ENCODE measurements at regions not wholly inside any gene's neighbourhood (a gene's known extent, or its start where the extent isn't known, plus 50 kb on each side); places are given as distances from the start of the nearest gene placed in this dataset.

GRCh38 chr11:82270870-82271269 lies 462.8 kb downstream of the FAM181B start:
- DNase-seq, result no peak
- Histone ChIP-seq H3K4me1 (no peaks in the 10 kb centered on the region), H3K27ac (no peak overlapping the region), H3K36me3 (no peaks in the 10 kb centered on the region), H3K27me3 (no peaks in the 10 kb centered on the region), H3K9me3 (no peaks in the 10 kb centered on the region), H3K4me3 (no peak overlapping the region)
- intact Hi-C loops (cut with DNase I; ENCODE audit: low total_unique reads), result no loop called here
- no peak for TF ChIP-seq CTCF (IDR thresholded peaks at IDR 0.05)

GRCh38 chr11:82268627-82269026 lies 465.0 kb downstream of the FAM181B start:
- TF ChIP-seq CTCF (IDR thresholded peaks at IDR 0.05), result no peak
- H3K27me3 ChIP-seq, result no peaks in the 10 kb centered on the region
- H3K36me3 ChIP-seq, result no peaks in the 10 kb centered on the region
- no peak for DNase-seq
- H3K9me3 ChIP-seq, result no peaks in the 10 kb centered on the region
- H3K27ac ChIP-seq, result no peak overlapping the region
- intact Hi-C loops (cut with DNase I; ENCODE audit: low total_unique reads), result no loop called here
- H3K4me1 ChIP-seq, result no peaks in the 10 kb centered on the region
- no peak overlapping the region for H3K4me3 ChIP-seq

- no peak for DNase-seq
- intact Hi-C loops (cut with DNase I; ENCODE audit: low total_unique reads), result no loop called here
- H3K4me1 ChIP-seq, result no peaks in the 10 kb centered on the region
- H3K36me3 ChIP-seq, result no peaks in the 10 kb centered on the region
- TF ChIP-seq CTCF (IDR thresholded peaks at IDR 0.05), result no peak
- no peaks in the 10 kb centered on the region for H3K9me3 ChIP-seq
- no peak overlapping the region for H3K27ac ChIP-seq
- no peak overlapping the region for H3K4me3 ChIP-seq
- no peaks in the 10 kb centered on the region for H3K27me3 ChIP-seq
These were observed 466.5 kb downstream of the FAM181B start for GRCh38 chr11:82267186-82267585.

- Histone ChIP-seq H3K27ac (no peak overlapping the region), H3K36me3 (no peaks in the 10 kb centered on the region), H3K27me3 (no peaks in the 10 kb centered on the region), H3K4me3 (no peak overlapping the region), H3K4me1 (no peaks in the 10 kb centered on the region), H3K9me3 (no peaks in the 10 kb centered on the region)
- no peak for DNase-seq
- intact Hi-C loops (cut with DNase I; ENCODE audit: low total_unique reads), result no loop called here
- TF ChIP-seq CTCF (IDR thresholded peaks at IDR 0.05), result no peak
These were observed 472.3 kb downstream of the FAM181B start for GRCh38 chr11:82261367-82261766.

- intact Hi-C loops (cut with DNase I; ENCODE audit: low total_unique reads), result no loop called here
- Histone ChIP-seq H3K27ac (no peak overlapping the region), H3K36me3 (no peaks in the 10 kb centered on the region), H3K4me3 (no peak overlapping the region), H3K9me3 (no peaks in the 10 kb centered on the region), H3K4me1 (peaks cover 0 to 6% (median 0%) of the 10 kb centered on the region in 4 donors), H3K27me3 (no peaks in the 10 kb centered on the region)
- no peak for DNase-seq
- TF ChIP-seq CTCF (IDR thresholded peaks at IDR 0.05), result no peak
These were observed 483.6 kb downstream of the FAM181B start for GRCh38 chr11:82250047-82250446.

GRCh38 chr11:82246926-82247325 lies 486.7 kb downstream of the FAM181B start:
- H3K27me3 ChIP-seq, result no peaks in the 10 kb centered on the region
- no peak for TF ChIP-seq CTCF (IDR thresholded peaks at IDR 0.05)
- no peaks in the 10 kb centered on the region for H3K36me3 ChIP-seq
- DNase-seq, result no peak
- no peak overlapping the region for H3K27ac ChIP-seq
- H3K9me3 ChIP-seq, result peaks cover 0 to 3% (median 0%) of the 10 kb centered on the region in 3 donors
- intact Hi-C loops (cut with DNase I; ENCODE audit: low total_unique reads), result no loop called here
- H3K4me1 ChIP-seq, result peaks cover 0 to 6% (median 0%) of the 10 kb centered on the region in 4 donors
- H3K4me3 ChIP-seq, result no peak overlapping the region

Data from tibial artery (tissue), 4 donors.